Suppressor macrophage treated with lipopolysaccharide for 4 hours (primary cell): ENCODE measurements at regions not wholly inside any gene's neighbourhood (a gene's known extent, or its start where the extent isn't known, plus 50 kb on each side); places are given as distances from the start of the nearest gene placed in this dataset.
"Not testable (repeated sequence)": the region's sequence is repeated elsewhere in the genome, so short reads cannot be mapped to it uniquely, and the experiment has no call there.

ENCODE experiments used
- DNase-seq: peaks from one replicate; pipeline ENCODE4 v3.0.0-alpha.2; 2020

DNA sequence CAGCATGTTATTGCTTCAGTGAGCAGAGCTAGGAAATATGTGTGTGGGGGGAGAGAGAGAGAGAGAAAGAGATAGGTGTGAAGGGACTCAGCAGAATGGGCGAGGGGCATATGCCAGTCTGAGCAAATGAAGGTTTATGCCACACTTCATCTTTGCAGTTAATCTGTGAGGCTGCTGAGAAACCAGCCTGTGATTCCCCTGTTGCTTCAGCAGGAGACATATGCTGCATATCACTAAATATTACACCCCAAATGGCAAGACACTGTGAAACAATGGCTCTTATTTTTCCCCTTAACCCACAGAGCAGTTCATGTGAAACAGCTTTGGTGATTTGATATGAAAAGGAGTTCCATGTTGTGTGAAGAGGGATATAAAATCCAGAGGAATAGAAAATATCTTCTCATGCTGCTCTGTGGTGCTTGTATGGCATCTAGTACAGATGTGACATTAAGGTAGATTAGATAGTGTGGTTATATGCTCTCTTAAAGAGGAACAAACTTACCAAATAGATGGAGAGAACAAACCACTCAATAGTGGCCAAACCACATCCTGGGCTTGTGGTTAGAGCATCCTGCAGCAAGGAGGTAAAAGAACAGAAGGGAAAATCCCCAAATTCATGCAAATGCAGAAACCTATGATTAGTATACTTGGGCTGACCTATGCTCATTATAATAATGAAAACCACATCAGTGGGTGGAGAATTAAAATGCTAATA lies 864.2 kb downstream of the FAM181B start:
- DNase-seq: no peak

DNA sequence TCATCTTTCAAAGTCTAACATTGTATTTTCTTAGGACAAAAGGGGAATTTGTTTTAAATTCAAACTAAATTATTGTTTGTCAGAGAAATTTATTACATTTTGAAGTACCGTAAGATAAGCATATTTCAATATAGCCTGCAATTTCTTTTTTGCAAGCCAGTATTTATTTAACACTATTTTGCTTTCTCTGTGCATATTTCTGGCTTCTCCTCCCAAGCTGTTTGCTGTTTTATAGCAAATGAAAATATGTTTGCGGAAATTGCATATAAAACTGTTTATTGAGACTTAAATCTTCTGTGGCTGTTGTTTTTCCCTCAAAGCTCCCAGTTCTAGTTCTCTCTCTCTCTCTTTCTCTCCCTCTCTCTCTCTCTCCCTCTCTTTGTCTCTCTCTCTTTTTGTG lies 866.8 kb downstream of the FAM181B start:
- no peak for DNase-seq

DNA sequence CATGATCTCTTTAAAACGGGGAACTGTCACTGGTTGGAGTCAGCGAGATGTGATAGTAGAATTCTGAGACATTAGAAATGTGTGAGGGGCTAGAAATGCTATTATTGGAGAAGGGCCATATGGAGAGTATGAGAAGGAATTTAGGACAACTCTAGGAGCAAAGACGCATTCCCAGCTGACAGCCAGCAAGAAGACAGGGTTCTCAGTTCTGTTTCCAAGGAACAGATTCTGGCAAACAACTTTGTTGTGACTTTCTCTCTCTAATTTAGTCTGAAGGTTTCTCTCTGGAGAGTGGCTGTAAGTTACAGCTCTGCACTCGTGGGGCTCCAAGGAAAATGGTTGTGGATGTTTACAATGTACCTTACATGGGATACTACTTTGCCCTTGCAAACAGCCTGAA lies 876.3 kb downstream of the FAM181B start:
- no peak for DNase-seq

DNA sequence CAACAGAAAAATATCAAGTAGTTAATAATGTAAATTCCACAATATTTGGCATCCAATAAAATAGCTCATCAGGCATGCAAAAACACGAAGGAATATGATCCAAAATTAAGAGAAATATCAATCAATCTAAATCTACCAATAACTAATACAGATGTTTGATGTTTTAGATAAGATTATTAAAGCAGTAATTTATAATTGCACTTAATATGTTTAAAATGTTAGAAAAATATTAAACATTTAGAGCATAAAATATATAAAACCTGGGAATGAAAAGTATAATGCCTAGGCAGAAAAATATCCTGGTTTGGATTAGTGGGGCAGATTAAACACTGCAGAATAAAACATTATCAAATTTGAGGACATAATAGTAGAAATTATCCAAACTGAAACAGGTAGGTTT lies 879.9 kb downstream of the FAM181B start:
- no peak for DNase-seq

DNA sequence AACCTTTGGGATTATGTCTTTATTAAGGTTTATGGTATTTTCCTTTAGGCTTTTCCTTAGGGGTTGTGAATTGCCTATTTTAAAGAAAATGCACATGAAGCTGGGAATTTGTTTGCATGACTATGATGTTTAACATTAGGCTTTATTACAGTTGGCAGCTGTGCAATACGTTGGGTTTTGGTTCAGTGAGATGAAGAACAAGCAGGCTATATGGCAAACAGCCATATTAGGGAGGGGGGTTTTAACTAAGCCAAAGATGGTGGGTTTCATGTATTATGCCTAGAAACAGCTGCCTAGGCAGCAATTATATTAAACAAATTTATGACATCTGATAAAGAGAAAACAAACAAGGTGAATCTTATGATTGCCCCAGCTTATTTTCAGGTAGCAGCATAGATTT lies 880.8 kb downstream of the FAM181B start:
- no peak for DNase-seq

DNA sequence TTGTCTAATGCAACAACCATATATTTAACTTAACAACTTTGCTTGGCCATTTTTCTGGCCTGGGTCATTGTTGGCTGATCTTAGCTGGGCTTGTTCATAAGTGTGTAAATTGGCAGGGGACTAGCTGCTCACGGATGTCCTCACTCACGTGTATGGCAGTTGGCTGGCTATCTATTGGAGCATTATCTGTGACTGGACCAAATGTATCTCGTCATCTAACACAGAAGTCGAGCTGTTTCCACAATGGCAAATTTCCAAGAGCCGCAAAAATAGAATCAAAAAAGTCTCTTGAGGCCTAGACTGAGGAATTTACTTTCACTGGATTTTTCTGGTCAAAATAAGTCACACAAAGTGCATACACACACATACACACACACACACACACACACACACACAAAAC lies 893.3 kb downstream of the FAM181B start:
- DNase-seq: no peak

DNA sequence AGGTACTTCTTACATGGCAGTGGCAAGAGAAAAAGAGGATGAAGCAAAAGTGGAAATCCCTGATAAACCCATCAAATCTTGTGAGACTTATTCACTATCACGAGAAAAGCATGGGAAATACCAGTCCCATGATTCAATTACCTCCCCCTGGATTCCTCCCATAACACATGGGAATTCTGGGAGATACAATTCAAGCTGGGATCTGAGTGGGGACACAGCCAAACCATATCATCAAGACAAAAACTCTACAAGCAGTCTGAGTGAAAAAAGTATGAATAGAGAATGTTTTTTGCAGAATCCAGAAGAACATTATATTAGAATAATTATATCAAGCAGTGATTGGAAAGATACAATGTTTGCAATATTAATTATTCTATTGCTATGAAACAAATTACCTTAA lies 893.7 kb downstream of the FAM181B start:
- DNase-seq: no peak

DNA sequence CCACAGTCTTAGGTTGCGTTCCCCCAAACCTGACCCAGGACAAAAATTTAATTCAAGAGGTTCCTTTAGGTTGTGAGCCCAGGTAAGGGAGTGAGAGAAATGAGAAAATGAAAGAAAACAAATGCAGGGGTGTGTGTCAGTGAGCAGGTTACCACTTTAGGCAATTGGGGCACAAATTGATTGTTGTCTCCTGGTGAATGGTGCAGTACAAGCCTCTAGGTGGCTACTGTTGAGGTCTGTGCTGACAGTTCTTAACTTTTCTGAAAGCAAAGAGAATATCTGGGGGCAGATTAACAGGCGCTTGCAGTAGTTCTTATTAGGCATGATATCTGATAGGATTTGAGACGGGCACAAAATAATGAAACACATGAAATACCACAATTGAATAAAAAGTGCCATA lies 894.6 kb downstream of the FAM181B start:
- no peak for DNase-seq

DNA sequence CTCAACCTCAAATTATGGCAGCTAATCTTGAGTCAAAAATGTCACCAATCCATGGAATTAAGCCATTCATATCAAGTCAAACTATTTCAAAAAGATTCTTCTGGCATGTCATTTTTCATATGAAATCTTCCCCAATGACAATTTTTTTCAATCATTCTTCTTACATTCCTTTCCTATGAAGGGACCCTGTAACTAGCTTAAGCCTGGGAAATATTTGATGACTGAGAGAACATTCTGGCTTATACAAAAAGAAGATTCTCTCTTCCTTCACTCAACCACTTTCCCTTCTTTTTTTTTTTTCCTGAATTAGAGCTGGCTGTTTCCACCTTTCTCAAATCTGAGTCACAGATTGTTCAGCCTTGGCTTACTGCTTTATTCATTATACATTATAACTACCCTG lies 903.7 kb downstream of the FAM181B start:
- no peak for DNase-seq

DNA sequence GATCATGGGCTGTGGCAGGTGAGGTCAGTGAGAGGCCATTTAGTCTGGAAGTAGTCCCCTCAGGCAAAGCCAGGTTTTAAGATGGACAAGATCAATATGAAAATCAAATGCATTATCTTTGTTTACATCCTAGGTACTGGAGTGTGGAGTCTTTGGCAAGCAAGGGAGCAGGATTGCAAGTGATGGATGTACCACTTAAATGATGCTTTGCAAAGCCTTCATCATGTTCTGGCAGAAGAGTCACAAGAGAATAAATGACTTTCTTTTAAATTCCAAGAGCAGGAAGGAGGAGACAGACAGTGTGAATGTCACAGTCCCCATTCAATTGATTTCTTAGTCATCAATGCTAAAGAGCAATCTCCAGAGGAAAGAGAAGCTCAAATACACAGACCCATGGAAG lies 908.3 kb downstream of the FAM181B start:
- DNase-seq: no peak

DNA sequence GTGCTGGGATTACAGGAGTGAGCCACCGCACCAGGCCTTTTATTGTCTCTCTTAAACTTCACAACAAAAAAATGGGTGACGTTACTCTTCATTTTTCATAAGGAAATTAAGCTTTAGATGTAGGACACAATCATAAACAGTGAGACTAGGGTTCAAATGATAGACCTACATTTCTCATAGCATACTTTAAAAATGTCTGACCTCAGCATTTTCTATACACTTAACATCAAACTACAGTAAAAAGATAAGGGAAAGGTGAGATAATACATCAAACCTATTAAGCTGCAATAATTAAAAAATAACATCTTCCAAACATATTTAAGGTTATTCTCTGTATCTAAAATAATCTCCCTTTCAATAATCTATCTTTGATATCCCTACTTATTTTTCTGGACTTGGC lies 914.2 kb downstream of the FAM181B start:
- no peak for DNase-seq

DNA sequence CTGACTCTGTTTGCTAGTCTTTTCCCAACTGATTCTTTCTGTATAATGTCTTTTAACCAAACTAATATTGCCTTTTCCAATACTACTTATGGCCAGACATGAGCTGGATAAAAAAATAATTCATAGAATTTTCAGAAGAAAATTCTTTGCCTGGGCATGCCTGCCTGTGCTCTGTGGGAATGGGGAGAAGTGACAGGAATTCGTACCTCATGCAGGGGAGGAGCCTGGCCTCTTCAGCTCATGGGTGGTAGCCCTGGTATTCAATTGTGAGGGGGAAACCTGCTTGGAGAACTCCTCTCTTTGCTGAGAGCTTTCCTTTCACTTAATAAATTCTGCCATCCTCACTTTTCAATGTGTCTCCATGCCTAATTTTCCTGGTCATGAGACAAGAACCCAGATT lies 928.8 kb downstream of the FAM181B start:
- no peak for DNase-seq

DNA sequence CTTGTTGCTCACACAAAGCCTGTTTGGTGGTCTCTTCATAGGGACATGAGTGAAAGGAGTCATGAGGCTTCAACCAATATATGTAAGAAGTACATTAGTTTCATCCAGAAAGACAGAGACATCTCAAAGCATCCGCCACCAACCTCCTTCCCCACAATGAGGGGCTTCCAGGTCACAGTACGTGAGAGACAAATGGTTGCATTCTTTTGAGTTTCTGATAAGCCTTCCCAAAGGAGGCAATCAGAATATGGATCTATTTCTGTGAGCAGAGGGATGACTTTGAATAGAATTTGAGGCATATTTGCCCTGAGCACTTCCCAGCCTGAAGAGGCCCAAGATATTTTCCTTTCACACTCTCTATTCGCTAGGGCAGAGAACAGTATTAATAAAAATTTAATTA lies 931.1 kb downstream of the FAM181B start:
- DNase-seq: no peak

DNA sequence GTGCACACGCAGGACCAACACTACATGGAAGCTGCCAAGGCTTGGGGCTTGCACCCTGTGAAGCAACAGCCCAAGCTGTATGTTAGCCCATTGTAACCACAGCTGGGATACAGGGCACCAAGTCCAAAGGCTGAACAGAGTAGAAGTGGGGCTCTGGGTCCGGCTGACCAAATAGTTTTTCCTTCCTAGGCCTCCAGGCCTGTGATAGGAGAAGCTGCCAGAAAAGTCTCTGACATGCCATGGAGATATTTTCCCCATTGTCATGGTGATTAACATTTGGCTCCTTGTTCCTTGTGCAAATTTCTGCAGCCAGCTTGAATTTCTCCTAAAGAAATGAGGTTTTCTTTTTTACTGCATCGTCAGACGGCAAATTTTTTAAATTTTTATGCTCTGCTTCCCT lies 941.2 kb downstream of the FAM181B start:
- DNase-seq: no peak

DNA sequence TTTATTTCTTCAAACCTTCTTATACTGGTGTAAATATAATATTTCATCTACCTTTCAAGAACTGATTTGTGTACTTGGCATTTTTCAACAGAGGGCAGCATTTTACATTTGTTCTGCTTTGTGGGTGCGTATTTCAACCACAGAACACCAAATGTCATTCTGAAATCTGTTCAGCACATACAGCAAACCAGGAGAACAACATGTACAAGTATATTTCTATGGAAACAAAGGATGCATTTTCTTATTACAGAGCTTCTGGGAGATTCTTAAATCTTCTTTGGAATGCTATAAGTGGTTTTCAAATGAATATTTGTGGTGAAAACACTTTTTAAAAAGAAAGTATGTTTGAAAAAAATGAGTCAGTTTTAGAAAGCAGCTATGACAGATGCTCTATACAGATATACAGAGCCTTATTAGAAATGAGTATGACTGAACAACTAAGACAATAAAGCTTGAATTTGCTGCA lies 946.0 kb downstream of the FAM181B start:
- no peak for DNase-seq

DNA sequence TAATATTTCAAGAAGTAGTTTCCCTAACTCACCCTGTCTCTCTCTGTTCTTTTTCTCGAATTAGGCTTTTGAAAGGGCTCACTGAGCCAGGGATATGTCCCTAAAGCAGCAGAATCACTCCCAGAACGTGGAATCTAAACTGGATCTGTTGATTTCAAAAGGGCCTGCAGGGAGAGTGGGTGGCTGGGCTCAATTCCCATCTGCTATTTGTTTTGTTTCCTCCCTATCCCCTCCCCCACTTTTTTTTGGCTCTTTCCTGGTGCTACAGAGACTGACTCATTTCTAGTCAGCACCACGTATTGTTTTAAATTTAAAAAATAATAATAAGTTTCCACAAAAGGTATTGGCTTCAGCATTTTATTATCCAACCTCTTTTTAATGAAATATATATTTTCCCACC lies 961.5 kb downstream of the FAM181B start:
- no peak for DNase-seq

DNA sequence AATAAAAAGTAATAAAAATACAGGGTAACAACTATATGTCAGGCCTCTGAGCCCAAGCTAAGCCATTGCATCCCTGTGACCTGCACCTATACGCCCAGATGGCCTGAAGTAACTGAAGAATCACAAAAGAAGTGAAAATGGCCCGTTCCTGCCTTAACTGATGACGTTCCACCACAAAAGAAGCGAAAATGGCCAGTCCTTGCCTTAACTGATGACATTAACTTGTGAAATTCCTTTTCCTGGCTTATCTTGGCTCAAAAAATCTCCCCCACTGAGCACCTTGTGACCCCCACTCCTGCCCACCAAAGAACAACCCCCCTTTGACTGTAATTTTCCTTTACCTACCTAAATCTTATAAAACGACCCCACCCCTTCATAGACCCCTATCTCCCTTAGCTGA lies 963.8 kb downstream of the FAM181B start:
- DNase-seq: not testable (repeated sequence)

DNA sequence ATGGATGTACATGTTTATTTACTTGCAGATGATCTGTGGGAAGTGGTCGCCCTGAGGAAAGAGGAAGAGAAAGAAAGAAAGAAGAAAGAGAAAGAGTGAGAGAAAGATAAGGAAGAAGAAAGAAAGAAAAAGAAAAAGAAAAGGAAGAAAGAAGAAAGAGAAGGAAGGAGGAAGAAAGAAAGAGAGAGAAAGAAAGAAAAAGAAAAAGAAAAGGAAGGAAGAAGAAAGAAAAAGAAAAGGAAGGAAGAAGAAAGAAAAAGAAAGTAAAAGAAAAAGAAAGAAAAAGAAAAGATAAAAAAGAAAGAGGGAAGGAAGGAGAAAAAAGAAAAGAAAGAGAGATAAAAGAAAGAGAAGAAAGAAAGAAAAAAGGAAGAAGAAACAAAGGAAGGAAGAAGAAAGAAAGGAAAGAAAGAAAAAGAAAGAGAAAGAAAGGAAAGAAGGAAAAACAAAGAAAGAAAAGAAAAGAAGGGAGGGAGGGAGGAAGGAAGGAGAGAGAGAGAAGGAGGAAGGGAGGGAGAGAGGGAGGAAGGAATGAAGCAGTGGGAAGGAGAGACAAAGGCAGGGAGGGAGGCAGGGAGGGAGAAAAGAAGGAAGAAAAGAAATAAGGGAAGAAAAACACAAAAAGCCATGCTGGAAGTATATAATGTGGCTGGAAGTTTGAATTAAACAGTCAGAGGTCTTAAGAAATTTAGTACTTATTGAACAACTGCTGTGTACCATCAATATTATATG lies 976.6 kb downstream of the FAM181B start:
- DNase-seq: no peak

DNA sequence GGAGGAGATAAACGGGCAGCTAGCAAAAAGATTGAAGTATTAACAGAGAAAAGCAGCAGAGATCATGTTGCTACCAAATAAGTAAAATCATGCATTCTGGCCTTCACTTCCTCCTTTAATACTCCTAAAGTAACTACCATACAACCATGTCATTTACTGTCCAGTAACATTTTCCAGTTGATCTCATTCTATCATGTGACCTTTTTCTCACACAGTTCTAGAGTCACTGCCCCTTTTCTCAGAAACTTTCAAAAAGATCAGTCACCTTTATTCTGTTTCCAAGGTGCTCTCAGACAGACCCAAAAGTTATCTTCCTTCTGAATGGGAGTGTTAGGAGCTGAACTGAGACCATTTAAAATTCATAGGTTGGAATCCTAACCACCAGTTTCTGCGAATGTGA lies 984.4 kb downstream of the FAM181B start:
- no peak for DNase-seq

DNA sequence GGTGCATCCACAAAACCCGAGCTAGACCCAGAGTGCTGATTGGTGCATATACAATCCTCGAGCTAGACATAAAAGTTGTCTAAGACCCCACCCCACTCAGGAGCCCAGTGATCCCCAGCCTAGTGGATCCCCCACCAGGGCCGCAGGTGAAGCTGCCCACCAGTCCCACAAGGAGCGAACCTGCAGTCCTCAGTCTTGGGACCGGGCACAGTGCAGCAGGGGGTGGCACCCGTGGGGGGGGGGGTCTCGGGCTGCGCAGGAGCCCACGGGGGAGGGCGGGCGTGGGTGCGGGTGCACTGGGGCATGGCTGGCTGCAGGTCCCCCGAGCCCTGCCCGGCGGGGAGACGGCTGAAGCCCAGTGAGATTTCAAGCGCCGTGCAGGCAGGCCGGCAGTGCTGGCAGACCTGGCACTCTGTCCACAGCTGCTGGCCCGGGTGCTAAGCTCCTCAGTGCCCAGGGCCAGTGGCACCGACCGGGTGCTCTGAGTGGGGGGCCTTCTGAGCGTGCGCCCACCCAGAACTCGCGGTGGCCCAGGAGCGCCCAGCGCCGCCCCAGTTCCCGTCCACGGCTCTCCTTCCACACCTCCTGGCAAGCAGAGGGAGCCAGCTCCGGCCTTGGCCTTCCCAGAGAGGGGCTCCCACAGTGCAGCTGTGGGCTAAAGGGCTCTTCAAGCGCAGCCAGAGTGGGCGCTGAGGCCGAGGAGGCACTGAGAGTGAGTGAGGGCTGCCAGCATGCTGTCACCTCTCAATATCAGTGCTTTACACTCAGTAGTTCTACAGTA lies 989.1 kb downstream of the FAM181B start:
- DNase-seq: no peak

DNA sequence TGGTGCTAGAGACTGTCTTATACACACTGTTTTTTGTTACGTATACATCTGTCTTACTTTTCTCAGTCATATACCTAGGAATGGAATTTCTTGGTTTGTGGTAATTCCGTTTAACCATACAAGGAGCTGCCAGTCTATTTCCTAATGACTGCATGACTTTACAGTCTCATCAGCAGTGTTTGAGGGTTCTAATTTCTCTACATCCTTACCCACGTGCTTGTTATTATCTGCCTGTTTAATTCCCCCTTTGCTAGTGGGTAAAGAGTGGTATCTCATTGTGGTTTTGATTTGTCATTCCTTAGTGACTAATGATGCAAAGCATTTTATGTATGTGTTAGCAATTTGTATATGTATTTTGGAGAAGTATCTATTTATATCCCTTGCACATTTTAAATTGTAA lies 1008.0 kb downstream of the FAM181B start:
- DNase-seq: no peak

DNA sequence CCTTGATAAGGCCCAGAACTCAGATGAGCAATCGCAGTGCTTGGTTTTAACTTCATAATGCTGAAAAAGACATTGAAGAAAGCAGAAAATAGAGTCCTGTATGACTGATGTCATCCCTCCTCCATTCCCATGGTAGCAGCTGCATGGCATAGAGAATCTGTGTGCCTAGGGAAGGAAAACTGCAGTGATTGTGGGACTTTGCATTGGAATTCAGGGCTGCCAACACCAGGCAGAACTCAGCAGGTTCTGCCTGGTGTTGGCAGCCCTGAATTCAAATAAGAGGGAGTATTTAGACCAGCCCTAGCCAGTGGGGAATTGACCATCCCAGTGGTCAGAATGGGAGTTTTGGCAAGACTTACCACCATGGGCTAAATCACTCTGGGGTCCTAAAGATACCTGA lies 1016.0 kb downstream of the FAM181B start:
- DNase-seq: no peak

DNA sequence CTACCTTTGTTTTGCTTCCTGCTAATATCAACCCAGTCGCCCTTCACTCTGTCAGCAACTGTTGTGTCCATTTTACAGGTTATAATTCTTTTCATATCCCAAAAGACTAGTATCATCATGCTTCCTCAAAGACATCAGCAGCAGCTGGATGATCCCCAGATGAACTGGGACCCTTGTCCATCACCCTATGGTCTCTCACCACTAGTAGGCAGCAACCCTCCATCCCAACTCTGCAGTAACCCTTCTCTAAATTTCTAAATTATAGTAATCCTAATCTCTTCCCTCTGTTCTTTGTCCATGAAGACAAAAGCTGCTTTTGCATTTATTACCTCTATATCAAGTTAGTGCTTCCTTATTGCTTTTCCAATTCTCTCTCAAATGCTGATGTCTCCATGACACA lies 1025.8 kb downstream of the FAM181B start:
- DNase-seq: no peak

DNA sequence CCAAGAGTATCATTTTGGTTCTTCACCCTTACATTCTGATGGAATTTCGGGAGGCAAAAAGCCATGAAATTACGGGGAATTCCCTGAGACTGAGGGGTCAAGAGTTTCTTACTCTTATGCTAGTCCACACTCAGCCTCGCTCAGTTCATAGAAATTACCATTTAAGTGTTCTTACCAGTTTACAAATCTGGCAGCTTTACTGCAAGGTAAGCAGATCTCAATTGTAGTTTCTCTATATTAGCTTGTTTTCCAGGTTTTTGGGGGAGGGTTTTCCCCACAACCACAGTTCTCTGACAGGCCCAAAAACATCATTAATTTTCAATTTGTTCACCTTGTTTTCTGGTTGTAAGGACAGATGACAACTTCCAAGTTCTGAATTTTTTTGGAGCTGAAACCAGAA lies 1028.4 kb downstream of the FAM181B start:
- DNase-seq: no peak
